ENCODE measurements at regions not wholly inside any gene's neighbourhood (a gene's known extent, or its start where the extent isn't known, plus 50 kb on each side); places are given as distances from the start of the nearest gene placed in this dataset.

DNA sequence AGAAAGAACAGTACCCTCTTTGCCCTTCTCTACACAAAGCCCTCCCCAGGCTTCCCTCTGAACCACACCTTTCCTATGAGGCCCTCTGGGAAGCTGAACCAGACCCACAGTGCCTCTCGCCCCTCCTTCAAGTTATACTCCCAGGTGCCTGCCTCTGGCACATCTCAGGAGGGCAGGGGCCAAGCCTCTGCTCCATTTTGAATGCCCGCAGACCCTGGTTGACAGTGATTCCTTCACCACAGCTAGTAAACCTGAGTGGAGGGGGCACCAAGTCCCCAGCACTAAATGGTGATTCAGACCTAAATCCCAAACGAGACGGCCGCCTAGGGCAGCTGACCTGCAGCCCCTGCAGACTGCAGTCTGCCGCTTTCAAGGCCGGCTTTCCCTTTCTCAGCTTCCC, 230.5 kb upstream of the ZNF32 start:
- ATAC-seq (replicated peaks) = no peak
- no peaks in the 10 kb centered on the region for H3K36me3 Mint-ChIP-seq (ENCODE audit: low read depth)
- H3K4me3 Mint-ChIP-seq = no peak overlapping the region
- no peaks in the 10 kb centered on the region for H3K27me3 Mint-ChIP-seq
- no peaks in the 10 kb centered on the region for H3K9me3 Mint-ChIP-seq
- H3K4me1 Mint-ChIP-seq = no peaks in the 10 kb centered on the region
- no peak overlapping the region for H3K27ac Mint-ChIP-seq

DNA sequence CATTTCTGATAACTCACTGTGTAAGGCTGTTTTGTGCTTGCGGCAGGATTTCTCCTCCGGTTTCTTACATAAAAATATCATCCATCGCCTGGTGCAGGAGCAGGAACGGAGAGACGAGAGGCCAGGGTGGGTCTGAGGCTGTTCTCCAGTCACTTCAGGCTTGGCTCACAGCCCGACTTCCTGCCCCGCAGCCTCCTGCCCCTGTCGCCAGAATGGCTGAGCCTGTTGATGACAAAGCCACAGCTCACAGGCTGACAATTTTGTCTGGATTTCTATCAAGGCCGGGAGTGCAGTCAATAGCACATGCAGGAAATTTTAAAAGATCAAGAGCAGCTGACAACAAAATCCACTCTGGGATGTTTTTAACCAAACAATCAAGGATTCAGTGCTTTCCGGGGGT, 229.7 kb upstream of the ZNF32 start:
- no peak for ATAC-seq (replicated peaks)
- Mint-ChIP-seq H3K27ac (no peak overlapping the region), H3K36me3 (ENCODE audit: low read depth) (no peaks in the 10 kb centered on the region), H3K9me3 (no peaks in the 10 kb centered on the region), H3K4me1 (no peaks in the 10 kb centered on the region), H3K27me3 (no peaks in the 10 kb centered on the region), H3K4me3 (no peak overlapping the region)

- H3K9me3 Mint-ChIP-seq = no peaks in the 10 kb centered on the region
- no peak for ATAC-seq (replicated peaks)
- no peaks in the 10 kb centered on the region for H3K36me3 Mint-ChIP-seq (ENCODE audit: low read depth)
- no peaks in the 10 kb centered on the region for H3K4me1 Mint-ChIP-seq
- H3K4me3 Mint-ChIP-seq = no peak overlapping the region
- no peaks in the 10 kb centered on the region for H3K27me3 Mint-ChIP-seq
- H3K27ac Mint-ChIP-seq = no peak overlapping the region
Measured at GRCh38 chr10:43876976-43877375, 228.3 kb upstream of the ZNF32 start.

DNA sequence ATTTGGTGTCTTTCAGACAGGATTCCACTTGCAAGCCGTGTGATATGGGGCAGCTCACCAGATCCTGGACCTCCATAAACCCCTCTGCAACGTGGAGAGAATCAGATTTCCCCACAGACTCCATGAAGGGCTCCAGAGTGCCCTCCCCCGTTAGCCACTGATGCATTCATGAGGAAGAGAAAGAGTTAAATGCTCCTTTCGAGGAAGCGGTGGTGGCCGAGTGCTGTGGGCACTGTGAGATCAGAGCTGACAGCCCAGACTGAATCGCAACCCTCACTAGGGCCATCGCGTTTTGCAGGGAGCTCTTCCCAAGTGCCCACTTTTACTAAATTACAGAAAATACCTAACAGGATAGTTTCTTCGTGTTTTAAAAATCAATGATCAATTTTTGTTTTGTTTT, 226.3 kb upstream of the ZNF32 start:
- Mint-ChIP-seq H3K36me3 (ENCODE audit: low read depth) (no peaks in the 10 kb centered on the region), H3K4me3 (no peak overlapping the region), H3K4me1 (no peaks in the 10 kb centered on the region), H3K27ac (no peak overlapping the region), H3K9me3 (no peaks in the 10 kb centered on the region), H3K27me3 (no peaks in the 10 kb centered on the region)
- ATAC-seq (replicated peaks) = no peak

- no peak for ATAC-seq (replicated peaks)
- Mint-ChIP-seq H3K36me3 (ENCODE audit: low read depth) (no peaks in the 10 kb centered on the region), H3K4me3 (no peak overlapping the region), H3K4me1 (no peaks in the 10 kb centered on the region), H3K9me3 (no peaks in the 10 kb centered on the region), H3K27ac (no peak overlapping the region), H3K27me3 (no peaks in the 10 kb centered on the region)
Measured at GRCh38 chr10:43873717-43874116, 225.0 kb upstream of the ZNF32 start.

DNA sequence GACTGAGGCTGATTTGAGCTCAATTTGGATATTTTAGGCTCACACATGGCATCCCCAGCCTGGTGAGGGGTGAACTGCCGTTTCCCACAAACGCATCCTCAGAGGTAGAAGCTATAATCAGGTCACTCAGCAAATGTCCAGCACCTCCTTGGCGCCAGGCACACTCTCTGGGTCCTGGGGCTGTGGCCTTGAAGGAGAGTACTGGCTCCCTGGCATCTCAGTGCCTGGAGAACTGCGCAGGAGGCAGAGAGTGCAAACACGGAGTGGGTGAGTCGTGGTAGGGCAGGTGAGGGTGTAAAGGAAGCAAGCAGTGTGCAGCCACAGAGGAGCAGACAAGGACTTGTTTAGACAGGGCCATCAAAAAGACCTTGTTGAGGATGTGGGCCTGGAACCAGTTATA, 224.0 kb upstream of the ZNF32 start:
- H3K4me1 Mint-ChIP-seq = no peaks in the 10 kb centered on the region
- H3K4me3 Mint-ChIP-seq = no peak overlapping the region
- no peak overlapping the region for H3K27ac Mint-ChIP-seq
- H3K36me3 Mint-ChIP-seq (ENCODE audit: low read depth) = no peaks in the 10 kb centered on the region
- no peak for ATAC-seq (replicated peaks)
- H3K27me3 Mint-ChIP-seq = no peaks in the 10 kb centered on the region
- no peaks in the 10 kb centered on the region for H3K9me3 Mint-ChIP-seq

GRCh38 chr10:43871545-43871944, 222.9 kb upstream of the ZNF32 start:
- ATAC-seq (replicated peaks) = no peak
- no peak overlapping the region for H3K27ac Mint-ChIP-seq
- no peaks in the 10 kb centered on the region for H3K9me3 Mint-ChIP-seq
- no peaks in the 10 kb centered on the region for H3K27me3 Mint-ChIP-seq
- H3K4me1 Mint-ChIP-seq = no peaks in the 10 kb centered on the region
- no peak overlapping the region for H3K4me3 Mint-ChIP-seq
- no peaks in the 10 kb centered on the region for H3K36me3 Mint-ChIP-seq (ENCODE audit: low read depth)

GRCh38 chr10:43870968-43871439, 222.3 kb upstream of the ZNF32 start:
- ATAC-seq (replicated peaks) = no peak
- H3K4me1 Mint-ChIP-seq = no peaks in the 10 kb centered on the region
- H3K9me3 Mint-ChIP-seq = no peaks in the 10 kb centered on the region
- no peaks in the 10 kb centered on the region for H3K36me3 Mint-ChIP-seq (ENCODE audit: low read depth)
- H3K27me3 Mint-ChIP-seq = peaks cover 3% of the 10 kb centered on the region
- H3K4me3 Mint-ChIP-seq = no peak overlapping the region
- H3K27ac Mint-ChIP-seq = no peak overlapping the region

DNA sequence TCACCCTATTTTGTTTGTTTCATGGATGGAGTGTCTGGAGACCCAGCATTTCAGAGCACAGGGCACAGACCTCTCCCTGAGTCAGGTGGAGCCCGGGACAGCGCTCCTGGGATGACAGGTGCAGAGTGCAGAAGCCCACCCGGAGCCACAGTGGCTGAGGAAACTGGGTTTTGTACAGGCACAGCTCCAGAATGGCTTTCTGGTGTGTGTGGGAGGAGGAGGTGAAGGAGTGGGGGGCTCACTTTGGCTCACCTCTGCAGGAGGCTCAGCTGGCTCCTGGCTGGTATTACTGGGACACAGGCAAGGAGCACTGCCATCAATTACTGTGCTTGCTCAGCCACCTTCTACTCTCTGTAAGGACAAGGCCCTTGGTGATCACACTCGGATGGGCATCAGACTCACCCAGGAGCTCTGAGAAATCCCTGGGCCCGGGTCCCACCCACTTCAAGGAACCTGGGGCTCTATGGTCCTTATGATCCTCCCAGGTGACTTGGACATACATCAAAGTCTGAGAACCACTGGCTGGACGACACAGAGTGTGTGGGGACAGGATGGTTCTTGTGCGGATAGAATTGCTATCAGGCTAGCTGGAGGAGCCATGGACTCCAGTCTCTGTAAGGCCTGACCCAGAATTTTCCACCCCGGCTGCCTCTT, 221.1 kb upstream of the ZNF32 start:
- H3K9me3 Mint-ChIP-seq = no peaks in the 10 kb centered on the region
- no peaks in the 10 kb centered on the region for H3K36me3 Mint-ChIP-seq (ENCODE audit: low read depth)
- ATAC-seq (replicated peaks) = no peak
- H3K27me3 Mint-ChIP-seq = peaks cover 8% of the 10 kb centered on the region
- H3K4me3 Mint-ChIP-seq = no peak overlapping the region
- H3K27ac Mint-ChIP-seq = no peak overlapping the region
- H3K4me1 Mint-ChIP-seq = no peaks in the 10 kb centered on the region

- no peaks in the 10 kb centered on the region for H3K4me1 Mint-ChIP-seq
- no peak for ATAC-seq (replicated peaks)
- no peaks in the 10 kb centered on the region for H3K9me3 Mint-ChIP-seq
- peaks cover 8% of the 10 kb centered on the region for H3K27me3 Mint-ChIP-seq
- no peaks in the 10 kb centered on the region for H3K36me3 Mint-ChIP-seq (ENCODE audit: low read depth)
- H3K27ac Mint-ChIP-seq = no peak overlapping the region
- H3K4me3 Mint-ChIP-seq = no peak overlapping the region
Measured at GRCh38 chr10:43868952-43869351, 220.3 kb upstream of the ZNF32 start.

DNA sequence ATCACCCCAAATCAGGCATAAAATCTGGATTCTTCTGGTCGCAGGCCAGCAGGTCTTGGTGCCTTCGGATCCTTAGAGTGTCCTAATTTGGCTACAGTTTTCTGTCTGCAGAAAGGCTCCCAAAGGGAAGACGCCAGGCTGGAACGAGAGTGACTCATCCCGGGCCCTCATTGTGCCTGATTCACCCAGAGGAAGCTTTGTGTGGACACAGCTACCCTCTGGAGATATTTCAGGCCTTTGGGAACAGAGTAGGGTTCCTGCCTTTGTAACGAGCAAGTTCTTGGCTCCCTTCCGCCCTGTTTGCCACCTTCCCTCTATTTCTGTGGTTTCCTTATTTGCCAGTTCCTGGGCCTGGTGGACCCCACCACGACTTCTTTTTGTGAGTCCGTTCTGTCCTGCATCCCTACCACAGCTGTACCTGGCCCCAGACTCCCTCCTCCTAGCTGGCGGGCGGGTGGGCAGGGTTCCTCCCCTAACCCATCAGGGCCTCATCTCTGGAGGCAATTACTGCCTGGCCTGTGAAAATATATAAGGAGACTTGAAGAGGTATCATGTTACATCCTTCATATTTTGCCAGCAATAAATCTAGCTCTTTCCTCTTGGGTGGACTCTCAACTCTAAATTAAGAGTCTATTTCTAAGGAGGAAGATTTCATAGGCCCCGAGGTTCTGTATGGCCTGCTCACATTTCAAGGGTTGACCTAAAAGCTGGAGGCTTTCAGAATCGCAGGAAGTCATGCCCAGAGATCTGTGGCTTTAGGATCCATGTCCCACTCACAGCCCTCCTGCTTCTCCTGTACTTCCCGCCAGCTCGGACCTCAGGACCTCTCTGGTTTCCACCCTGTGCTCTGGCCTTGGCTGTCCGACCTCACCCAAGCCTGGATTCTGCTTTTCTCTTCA, 219.2 kb upstream of the ZNF32 start:
- Mint-ChIP-seq H3K27me3 (peaks cover 8% of the 10 kb centered on the region), H3K27ac (no peak overlapping the region), H3K4me1 (no peaks in the 10 kb centered on the region), H3K4me3 (no peak overlapping the region), H3K36me3 (ENCODE audit: low read depth) (no peaks in the 10 kb centered on the region), H3K9me3 (no peaks in the 10 kb centered on the region)
- ATAC-seq (replicated peaks) = no peak

DNA sequence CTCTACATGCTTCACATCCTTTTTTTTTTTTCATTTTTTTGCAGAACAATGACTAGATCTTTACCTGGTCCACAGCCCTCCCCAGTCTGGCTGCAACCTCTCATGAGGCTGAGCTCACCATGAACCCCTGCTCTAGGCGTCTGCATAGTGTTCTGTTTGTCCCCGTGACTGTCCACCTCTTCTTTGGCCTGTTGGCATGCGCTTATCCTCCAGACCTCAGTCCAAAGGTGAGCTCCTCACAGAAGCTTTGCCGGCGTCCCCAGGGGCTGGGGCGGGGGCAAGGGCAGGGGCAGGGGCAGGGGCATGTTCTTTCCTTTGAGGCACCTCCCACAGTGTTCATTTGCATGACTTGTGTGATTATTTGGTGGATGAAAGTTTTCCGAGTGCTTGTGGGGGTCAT, 218.4 kb upstream of the ZNF32 start:
- Mint-ChIP-seq H3K9me3 (no peaks in the 10 kb centered on the region), H3K27me3 (peaks cover 8% of the 10 kb centered on the region)

GRCh38 chr10:43866712-43867111, 218.0 kb upstream of the ZNF32 start:
- Mint-ChIP-seq H3K9me3 (no peaks in the 10 kb centered on the region), H3K4me1 (no peaks in the 10 kb centered on the region), H3K27ac (no peak overlapping the region), H3K4me3 (no peak overlapping the region), H3K27me3 (peaks cover 8% of the 10 kb centered on the region), H3K36me3 (ENCODE audit: low read depth) (no peaks in the 10 kb centered on the region)
- ATAC-seq (replicated peaks) = no peak

More for the DNA sequence above, 218.4 kb upstream of the ZNF32 start:
- H3K27ac Mint-ChIP-seq = no peak overlapping the region
- H3K4me3 Mint-ChIP-seq = no peak overlapping the region
- no peak for ATAC-seq (replicated peaks)
- H3K36me3 Mint-ChIP-seq (ENCODE audit: low read depth) = no peaks in the 10 kb centered on the region
- H3K4me1 Mint-ChIP-seq = no peaks in the 10 kb centered on the region

DNA sequence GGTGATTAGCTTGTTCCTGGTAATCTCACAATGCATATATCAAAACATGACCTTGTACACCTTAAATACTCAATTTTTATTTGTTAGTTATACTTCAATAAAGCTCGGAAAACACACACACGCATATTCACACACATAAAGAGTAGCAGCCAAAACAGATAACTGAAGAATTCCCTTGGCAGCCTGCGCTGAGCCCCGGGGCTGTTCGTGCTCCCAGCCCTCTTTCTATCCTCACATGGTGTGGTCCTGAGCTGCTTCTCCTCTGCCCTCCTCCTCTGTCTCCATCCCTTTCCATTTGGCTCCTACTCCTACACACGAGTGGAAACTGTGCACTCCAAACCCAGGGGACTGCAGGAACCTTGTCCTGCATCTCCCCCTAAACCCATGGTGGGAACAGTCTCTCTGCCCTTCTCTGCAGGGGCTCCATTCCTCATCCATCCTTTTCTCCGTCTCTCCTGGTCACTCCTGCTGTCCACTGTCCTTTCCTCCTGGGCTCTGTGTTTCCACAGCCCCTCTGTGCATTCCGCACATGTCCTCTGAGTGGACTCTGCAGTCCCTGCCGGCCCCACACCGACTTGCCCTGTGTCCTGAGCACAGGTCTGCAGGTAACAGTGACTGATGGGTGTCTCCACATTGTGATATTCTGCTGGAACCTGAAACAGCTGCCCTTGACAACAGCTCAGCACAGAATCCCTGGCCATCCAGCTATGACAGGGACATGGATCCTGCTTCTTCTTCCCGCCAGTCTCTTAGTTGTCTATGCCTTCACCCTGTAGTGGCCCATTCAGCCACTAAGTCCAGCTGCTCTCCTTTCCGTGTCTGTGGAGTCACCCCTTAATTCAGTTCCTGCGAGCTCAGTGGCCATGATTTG, 216.8 kb upstream of the ZNF32 start:
- no peak overlapping the region for H3K27ac Mint-ChIP-seq
- H3K4me3 Mint-ChIP-seq = no peak overlapping the region
- H3K9me3 Mint-ChIP-seq = no peaks in the 10 kb centered on the region
- ATAC-seq (replicated peaks) = no peak
- H3K27me3 Mint-ChIP-seq = peaks cover 8% of the 10 kb centered on the region
- no peaks in the 10 kb centered on the region for H3K4me1 Mint-ChIP-seq
- no peaks in the 10 kb centered on the region for H3K36me3 Mint-ChIP-seq (ENCODE audit: low read depth)

All from activated T-helper 17 cell treated with anti-CD3 and anti-CD28 coated beads, Interleukin-2, amount 50 U/mL, for 72 hours (primary cell).